IPS-18c (cell line): ENCODE measurements at regions not wholly inside any gene's neighbourhood (a gene's known extent, or its start where the extent isn't known, plus 50 kb on each side); places are given as distances from the start of the nearest gene placed in this dataset.
"Not testable (repeated sequence)": the region's sequence is repeated elsewhere in the genome, so short reads cannot be mapped to it uniquely, and the experiment has no call there.

Experiments
- H3K4me3 ChIP-seq: 2 replicates; pipeline ENCODE4 v1.7.0; 2013; ENCODE audit warnings: low read depth, mild to moderate bottlenecking, low read length, moderate library complexity; ENCODE audit not compliant: insufficient read depth
- H3K9me3 ChIP-seq: one replicate; pipeline ENCODE4 v1.6.1; 2013; ENCODE audit warnings: mild to moderate bottlenecking, low read length, moderate library complexity; ENCODE audit not compliant: control insufficient read depth, insufficient read depth

DNA sequence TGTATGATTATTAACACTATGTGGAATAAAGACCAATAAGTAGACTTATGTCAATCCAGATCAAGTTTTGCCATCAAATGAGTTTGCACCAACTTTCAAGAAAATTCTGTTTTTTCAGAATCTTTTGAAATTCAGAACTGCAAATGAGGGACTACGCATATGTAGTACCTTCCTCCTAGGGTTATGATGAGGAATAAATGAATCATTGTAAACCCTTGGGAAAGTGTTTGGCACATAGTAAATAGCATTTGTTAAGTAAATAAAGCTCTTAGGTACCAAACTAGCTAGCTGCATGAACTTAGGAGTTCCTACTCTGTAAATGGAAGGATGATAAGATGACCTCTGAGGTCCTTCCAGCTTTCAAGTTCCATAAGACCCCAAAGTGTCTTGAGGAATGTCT is 242.6 kb upstream of the SETMAR start:
- no peaks in the 10 kb centered on the region for H3K9me3 ChIP-seq
- no peak overlapping the region for H3K4me3 ChIP-seq

- Histone ChIP-seq H3K4me3 (no peak overlapping the region), H3K9me3 (no peaks in the 10 kb centered on the region)
Measured at GRCh38 chr3:4061195-4061594, 242.0 kb upstream of the SETMAR start.

DNA sequence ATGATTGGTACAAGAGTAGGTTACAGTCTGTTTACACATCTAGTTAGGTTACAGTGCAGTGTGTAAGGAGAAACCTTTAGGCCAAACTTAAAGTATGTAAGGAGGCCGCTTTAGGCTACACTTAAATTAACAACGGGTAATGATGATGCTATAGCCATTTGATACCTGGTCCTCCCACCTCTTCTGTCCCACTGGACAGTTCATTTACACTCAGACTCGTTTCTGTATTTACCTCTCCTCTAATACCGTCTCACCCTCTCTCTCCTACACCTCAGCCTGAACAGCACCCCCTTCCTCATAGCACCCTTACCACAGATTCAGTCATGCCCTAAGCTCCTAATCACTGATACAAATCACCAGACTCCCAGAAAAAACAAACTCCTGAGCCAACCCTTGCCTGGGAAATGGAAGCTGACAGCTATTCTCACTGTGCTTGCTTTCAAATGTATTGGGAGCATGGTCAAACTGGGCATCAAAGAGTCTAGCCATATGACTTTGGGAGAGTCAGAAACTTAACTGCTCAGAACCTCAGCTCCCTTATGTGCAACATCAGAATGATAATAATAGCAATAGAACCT is 241.3 kb upstream of the SETMAR start:
- H3K9me3 ChIP-seq, result no peaks in the 10 kb centered on the region
- no peak overlapping the region for H3K4me3 ChIP-seq

- no peak overlapping the region for H3K4me3 ChIP-seq
- no peaks in the 10 kb centered on the region for H3K9me3 ChIP-seq
Measured at GRCh38 chr3:4062621-4063020, 240.5 kb upstream of the SETMAR start.

GRCh38 chr3:4063916-4064574 is 239.1 kb upstream of the SETMAR start:
- Histone ChIP-seq H3K4me3 (no peak overlapping the region), H3K9me3 (no peaks in the 10 kb centered on the region)

DNA sequence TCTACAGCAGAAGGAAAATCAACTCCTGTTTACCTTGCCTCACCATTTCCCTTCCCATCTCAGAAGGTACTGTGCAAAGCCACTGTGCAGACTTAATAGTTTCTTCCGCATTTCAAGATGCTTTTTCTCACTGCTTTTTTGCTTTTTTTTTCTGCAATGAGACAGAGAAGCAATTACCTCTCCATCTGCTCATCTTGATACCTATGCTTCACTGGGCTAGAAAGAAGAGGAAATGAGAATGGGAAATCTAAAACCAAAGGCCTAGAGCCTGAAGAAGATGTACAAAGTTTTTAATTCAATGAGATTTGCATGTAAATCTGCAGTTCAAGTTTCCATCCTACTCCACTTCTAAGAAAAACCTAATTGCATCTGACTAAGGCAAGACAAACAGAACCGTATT is 238.1 kb upstream of the SETMAR start:
- H3K9me3 ChIP-seq, result no peaks in the 10 kb centered on the region
- no peak overlapping the region for H3K4me3 ChIP-seq

DNA sequence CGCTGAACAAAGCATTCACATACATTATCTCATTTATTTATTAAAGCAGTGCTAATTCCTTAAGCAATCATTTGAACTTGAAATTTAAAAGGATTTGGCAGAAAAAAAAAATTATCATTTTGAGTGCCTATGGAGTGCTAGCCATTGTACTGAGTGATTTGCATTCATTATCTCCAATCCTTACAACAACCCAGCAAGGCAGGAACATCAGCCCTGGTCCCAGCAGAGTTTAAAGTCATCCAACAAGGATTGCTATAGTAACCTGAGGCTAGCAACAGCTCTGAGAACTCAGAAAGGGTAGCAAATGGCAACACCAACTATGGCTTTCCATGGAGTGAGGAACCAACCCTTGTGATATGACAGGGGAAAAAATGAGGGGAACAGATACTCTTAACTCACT is 237.6 kb upstream of the SETMAR start:
- Histone ChIP-seq H3K9me3 (no peaks in the 10 kb centered on the region), H3K4me3 (no peak overlapping the region; the same call in 1 of the 2 replicates)

DNA sequence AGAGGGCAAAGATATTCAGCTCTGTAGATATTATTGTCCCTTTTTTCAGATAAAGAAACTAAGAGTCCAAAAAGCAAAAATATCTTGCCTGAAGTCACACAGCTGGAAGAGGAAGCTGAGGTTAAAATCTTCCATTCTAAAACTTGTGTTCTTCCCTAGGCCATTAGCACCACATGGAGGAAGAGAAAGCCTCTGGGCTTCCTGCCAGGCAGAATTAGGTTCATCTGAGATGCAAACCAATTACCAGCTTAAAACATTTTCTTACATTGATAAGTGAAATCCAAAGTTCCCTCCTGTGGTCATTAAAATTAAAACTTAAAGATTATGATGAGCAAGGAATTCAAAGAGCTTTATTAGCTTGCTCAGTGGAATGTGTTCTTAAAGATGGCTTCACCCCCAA is 235.3 kb upstream of the SETMAR start:
- Histone ChIP-seq H3K4me3 (no peak overlapping the region), H3K9me3 (no peaks in the 10 kb centered on the region)

DNA sequence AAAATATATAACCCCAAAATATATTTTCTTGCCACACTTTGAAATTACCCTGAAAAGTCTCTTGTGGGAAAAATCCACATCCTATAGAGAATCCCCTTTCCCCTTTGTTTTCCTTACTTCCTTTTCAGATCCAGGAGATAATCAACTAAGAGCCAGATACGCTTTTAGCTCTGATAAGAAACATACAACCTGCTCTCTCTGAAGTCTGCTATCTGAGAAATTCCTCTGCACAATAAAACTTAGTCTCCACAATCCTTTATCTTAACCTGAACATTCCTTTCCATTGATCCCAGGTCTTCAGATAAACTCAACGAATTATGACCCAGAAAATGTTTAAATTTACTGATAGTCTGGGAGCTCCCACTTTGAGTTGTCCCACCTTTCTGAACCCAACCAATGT is 233.4 kb upstream of the SETMAR start:
- H3K9me3 ChIP-seq, result no peaks in the 10 kb centered on the region

DNA sequence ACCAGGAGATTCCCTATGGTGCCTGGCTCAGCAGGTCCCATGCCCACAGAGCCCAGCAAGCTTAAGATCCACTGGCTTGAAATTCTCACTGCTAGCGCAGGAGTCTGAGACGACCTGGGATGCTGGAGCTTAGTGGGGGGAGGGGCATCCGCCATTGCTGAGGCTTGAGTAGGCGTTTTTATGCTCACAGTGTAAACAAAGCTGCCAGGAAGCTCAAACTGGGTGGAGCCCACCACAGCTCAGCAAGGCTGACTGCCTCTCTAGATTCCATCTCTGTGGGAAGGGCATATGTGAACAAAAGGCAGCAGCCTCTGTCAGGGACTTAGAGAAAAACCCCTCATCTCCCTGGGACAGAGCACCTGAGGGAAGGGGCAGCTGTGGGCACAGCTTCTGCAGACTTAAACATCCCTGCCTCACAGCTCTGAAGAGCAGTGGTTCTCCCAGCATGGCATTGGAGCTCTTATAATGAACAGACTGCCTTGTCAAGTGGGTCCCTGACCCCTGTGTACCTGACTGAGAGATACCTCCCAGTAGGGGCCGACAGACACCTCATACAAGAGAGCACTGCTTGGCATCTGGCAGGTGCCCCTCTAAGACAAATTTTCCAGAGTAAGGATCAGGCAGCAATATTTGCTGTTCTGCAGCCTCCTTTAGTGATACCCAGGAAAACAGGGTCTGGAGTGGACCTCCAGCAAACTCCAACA is 231.5 kb upstream of the SETMAR start:
- Histone ChIP-seq H3K4me3 (0 out of 2 replicates have a peak overlapping the region, but pooled peaks have one; percentile 20), H3K9me3 (no peaks in the 10 kb centered on the region)

More for the DNA sequence above, 233.4 kb upstream of the SETMAR start:
- no peak overlapping the region for H3K4me3 ChIP-seq

DNA sequence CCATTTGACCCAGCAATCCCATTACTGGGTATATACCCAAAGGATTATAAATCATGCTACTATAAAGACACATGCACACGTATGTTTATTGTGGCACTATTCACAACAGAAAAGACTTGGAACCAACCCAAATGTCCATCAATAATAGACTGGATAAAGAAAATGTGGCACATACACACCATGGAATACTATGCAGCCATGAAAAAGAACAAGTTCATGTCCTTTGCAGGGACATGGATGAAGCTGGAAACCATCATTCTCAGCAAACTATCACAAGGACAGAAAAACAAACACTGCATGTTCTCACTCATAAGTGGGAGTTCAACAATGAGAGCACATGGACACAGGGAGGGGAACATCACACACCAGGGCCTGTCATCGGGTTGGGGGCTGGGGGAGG is 225.9 kb upstream of the SETMAR start:
- not testable (repeated sequence) for H3K4me3 ChIP-seq

GRCh38 chr3:4077950-4078349 is 225.2 kb upstream of the SETMAR start:
- H3K4me3 ChIP-seq, result no peak overlapping the region
- H3K9me3 ChIP-seq, result no peaks in the 10 kb centered on the region

More for the DNA sequence above, 225.9 kb upstream of the SETMAR start:
- not testable (repeated sequence) for H3K9me3 ChIP-seq

DNA sequence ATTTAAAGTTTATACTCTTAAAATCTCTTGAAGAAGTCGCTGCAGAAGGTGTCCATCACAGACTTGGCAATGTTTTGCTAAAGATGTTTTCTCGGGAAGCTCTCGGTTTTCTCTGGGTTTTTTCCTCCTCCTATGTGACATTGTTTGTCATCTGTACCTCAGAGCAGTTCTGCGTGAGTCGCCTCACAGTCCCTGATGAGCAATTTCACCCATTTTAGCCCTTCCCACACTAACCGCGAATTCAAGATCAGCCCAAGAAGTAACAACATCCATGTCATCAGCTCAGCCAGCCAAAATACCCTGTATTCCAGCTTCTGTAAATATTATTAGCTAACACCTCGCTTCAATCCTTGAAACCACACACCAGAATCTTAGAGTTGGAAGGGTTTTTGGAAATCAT is 224.3 kb upstream of the SETMAR start:
- H3K4me3 ChIP-seq, result no peak overlapping the region
- H3K9me3 ChIP-seq, result no peaks in the 10 kb centered on the region

GRCh38 chr3:4079339-4080195 is 223.6 kb upstream of the SETMAR start:
- H3K9me3 ChIP-seq, result no peaks in the 10 kb centered on the region
- H3K4me3 ChIP-seq, result no peak overlapping the region

DNA sequence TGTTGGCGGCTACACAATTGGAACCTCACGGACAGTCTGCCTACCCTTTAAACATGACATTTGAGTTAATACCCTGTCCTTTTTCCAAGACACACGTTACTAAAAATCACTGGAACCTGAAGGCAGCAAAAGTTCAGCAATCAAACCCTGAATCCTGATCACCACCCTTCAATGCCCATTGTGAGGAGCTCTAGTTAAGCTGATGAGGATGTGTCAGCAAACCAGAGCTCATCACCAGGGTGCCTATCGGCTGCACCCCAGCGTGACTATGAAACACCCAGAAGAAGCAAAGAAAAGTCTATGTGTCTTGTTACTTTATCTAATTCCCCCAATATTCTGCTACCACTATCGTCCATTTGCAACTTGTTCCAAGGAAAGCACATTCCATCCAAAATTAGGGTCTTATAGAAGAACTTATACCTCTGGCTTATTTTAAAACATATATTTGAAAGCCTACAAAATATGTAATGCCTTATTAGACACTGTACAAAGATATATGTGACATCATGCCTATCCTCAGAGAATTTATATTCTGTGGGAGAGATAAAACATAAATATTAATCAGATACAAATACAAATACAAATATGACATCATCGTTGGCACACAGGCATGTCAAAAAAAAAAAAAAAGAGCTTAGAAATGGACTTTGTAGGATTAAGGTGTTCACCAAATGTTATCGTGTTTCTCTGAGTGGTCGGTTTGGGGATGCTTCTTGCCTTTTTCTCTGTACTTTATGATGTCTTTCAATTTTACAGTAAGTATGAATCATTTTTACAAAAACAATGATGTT is 219.7 kb upstream of the SETMAR start:
- H3K4me3 ChIP-seq, result no peak overlapping the region
- H3K9me3 ChIP-seq, result no peaks in the 10 kb centered on the region

DNA sequence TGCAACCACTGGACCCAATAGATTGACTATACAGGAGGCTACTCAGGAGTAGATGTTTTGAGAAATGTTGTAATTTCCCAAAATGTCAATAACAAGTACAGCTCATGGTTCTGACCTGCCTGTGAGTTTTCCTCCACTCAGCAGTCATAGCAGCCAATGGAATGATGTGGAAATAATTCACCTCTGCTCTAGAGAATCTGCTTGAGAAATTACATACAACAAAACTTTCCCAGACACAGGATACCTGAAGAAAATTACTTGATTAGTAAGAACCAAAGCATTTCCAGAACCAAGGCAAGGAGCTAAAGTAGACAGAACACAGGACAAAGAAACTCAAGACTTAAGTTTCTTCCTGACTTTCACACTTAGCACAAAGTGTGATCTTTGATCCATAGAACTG is 218.9 kb upstream of the SETMAR start:
- Histone ChIP-seq H3K9me3 (no peaks in the 10 kb centered on the region), H3K4me3 (no peak overlapping the region)

- not testable (repeated sequence) for H3K4me3 ChIP-seq, H3K9me3 ChIP-seq
Measured at GRCh38 chr3:4086662-4087061, 216.5 kb upstream of the SETMAR start.
